ENCODE measurements at regions not wholly inside any gene's neighbourhood (a gene's known extent, or its start where the extent isn't known, plus 50 kb on each side); places are given as distances from the start of the nearest gene placed in this dataset.

- TF ChIP-seq, protein P1, sequence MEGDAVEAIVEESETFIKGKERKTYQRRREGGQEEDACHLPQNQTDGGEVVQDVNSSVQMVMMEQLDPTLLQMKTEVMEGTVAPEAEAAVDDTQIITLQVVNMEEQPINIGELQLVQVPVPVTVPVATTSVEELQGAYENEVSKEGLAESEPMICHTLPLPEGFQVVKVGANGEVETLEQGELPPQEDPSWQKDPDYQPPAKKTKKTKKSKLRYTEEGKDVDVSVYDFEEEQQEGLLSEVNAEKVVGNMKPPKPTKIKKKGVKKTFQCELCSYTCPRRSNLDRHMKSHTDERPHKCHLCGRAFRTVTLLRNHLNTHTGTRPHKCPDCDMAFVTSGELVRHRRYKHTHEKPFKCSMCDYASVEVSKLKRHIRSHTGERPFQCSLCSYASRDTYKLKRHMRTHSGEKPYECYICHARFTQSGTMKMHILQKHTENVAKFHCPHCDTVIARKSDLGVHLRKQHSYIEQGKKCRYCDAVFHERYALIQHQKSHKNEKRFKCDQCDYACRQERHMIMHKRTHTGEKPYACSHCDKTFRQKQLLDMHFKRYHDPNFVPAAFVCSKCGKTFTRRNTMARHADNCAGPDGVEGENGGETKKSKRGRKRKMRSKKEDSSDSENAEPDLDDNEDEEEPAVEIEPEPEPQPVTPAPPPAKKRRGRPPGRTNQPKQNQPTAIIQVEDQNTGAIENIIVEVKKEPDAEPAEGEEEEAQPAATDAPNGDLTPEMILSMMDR (IDR thresholded peaks at IDR 0.05), result no peak
- no peak for TF ChIP-seq POLR2A (IDR thresholded peaks at IDR 0.05)
Measured at GRCh38 chr2:240357641-240358012, 77.8 kb upstream of the GPC1 start.
